ENCODE measurements at regions not wholly inside any gene's neighbourhood (a gene's known extent, or its start where the extent isn't known, plus 50 kb on each side); places are given as distances from the start of the nearest gene placed in this dataset.

DNA sequence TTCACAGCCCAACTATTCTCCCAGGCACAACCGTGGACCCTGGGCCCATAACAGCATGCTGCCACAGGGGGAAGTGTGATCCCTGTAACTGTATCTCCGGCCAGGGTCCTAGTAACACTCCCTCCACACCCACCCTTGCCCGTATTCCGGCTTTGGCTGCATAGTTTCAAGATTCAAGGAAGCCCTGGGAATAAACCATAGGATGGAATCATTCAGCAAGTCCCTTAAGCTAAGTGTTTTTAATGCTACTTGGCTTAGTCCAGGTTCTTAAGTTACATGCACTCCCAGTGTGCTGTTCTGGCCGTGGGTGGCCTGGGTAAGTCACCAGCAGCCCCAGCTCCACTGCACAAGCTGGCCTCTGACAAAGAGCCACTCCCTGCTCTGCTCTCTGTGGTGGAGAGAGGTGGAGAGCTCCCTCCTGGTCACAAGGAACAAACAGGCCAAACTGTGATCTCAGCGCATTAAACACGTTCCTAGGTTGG, 532.4 kb upstream of the SGCG start:
- Histone ChIP-seq H3K4me2 (no peak overlapping the region), H3K27me3 (peaks cover 0 to 8% (median 0%) of the 10 kb centered on the region in 11 experiments; a peak in 2 of 22 replicates), H3K4me3 (no peak overlapping the region), H4K20me1 (no peaks in the 10 kb centered on the region), H3K4me1 (peaks cover 18 to 20% (median 19%) of the 10 kb centered on the region in 10 experiments), H3K9me3 (replicated peaks in 1 of 11) (0 out of 22 replicates have a peak, but pooled peaks cover 0 to 5% (median 0%) of the 10 kb centered on the region in 11 experiments), H3K9ac (no peak overlapping the region), H3K27ac (no peak overlapping the region), H3K36me3 (no peaks in the 10 kb centered on the region)
- TF ChIP-seq Cebpa-rat (IDR thresholded peaks at IDR 0.05) = no peak

DNA sequence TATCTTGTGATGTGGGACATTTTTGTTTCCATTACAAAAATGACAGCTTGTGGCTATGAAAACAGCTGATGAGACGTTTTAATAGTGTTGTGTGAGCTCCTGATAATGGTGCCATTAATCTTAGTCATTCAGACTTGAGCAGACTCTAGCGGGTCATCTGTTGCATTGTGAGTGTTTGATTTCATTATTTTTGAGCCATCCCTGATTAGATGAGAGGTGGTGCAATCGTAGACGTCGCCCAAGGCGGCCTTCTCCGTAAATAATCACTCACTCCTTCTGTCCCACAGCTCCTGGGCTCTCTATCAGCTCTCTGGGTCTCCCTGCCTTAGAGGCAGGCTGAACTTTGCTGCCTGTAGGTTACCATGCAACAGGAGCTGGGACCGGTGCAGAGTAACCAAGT, 528.0 kb upstream of the SGCG start:
- H3K9me3 ChIP-seq (replicated peaks in 1 of 11) = peaks cover 0 to 7% (median 0%) of the 10 kb centered on the region in 11 experiments; a peak in 4 of 22 replicates
- no peak overlapping the region for H3K4me3 ChIP-seq
- no peaks in the 10 kb centered on the region for H3K36me3 ChIP-seq
- H3K4me2 ChIP-seq = no peak overlapping the region
- no peaks in the 10 kb centered on the region for H4K20me1 ChIP-seq
- no peaks in the 10 kb centered on the region for H3K4me1 ChIP-seq
- no peak overlapping the region for H3K9ac ChIP-seq
- no peak for TF ChIP-seq Cebpa-rat (IDR thresholded peaks at IDR 0.05)
- H3K27me3 ChIP-seq = no peaks in the 10 kb centered on the region
- no peak overlapping the region for H3K27ac ChIP-seq

DNA sequence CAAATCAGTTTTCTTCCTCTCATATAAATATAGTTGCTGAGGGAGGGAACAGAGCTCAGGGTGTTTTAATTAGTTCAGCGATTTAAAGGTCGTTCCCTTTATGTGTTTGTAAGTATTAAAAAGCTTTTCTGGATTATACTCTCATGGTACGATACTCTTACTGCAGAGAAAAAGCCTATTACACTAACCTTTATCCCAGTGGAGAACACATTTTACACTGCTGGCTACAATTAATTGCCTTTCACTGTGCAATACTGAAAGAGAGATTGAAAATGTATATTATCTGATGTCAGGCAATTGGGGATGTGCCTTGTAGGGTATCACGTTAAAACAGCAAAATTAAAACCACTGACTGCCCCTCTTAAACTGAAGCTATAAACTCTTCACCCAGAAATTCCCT, 526.9 kb upstream of the SGCG start:
- no peak overlapping the region for H3K4me3 ChIP-seq
- H3K4me2 ChIP-seq = no peak overlapping the region
- H4K20me1 ChIP-seq = no peaks in the 10 kb centered on the region
- no peaks in the 10 kb centered on the region for H3K4me1 ChIP-seq
- H3K9me3 ChIP-seq (replicated peaks in 1 of 11) = peaks cover 0 to 7% (median 0%) of the 10 kb centered on the region in 11 experiments; a peak in 4 of 22 replicates
- H3K36me3 ChIP-seq = no peaks in the 10 kb centered on the region
- H3K27ac ChIP-seq = no peak overlapping the region
- H3K9ac ChIP-seq = no peak overlapping the region
- no peaks in the 10 kb centered on the region for H3K27me3 ChIP-seq
- no peak for TF ChIP-seq Cebpa-rat (IDR thresholded peaks at IDR 0.05)

DNA sequence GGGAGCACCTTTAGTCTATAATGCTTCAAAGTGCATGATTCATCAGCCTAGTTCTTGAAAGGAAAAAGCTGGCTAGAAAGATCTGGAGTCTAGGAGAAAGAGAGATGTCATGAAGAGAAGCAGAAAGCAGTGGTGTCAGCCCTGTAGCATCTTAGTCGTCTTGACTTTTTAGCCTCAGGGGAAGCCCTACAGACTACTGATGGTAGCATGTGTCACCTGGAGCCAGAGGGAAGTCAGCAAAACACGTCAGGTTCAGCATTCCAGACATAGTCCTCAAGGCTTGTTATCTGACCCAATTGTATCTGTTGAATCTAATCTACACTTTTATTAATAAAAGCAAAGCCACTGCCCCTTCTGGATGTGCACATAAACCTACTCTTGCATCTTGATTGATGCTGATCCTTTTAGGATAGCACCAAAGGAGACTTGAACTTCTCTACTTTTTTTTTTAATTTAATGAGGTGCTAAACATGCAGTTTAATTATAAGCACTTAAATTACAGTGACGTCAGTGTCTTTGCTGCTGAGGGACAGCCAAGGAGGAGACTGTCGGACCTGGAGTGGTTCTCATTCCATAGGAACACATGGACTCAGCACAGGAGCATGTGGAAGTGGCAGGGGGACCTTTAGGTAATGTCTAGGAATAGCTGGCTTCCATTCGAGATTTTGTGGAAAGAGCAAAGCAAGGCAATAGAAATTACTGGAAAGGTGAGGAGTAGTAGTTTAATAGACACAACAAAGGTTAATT, 525.5 kb upstream of the SGCG start:
- H3K27ac ChIP-seq = no peak overlapping the region
- H3K4me3 ChIP-seq = no peak overlapping the region

DNA sequence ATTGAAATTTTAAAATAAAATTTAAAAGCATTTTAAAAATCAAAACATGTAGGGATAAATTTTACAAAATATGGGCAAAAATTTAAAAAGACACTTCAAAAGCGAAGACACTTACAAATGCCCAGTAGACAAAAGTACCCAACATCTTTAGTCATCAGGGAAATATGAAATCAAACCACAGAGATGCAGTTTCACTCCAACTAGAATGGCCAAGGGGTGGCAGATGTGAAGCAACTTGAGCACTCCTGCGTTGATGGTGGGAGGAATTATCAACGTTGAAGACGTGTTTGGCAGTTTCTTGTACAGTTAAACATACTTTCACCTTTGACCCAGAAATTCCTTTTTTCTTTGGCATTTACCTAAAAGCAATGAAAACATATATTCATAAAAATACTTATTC, 518.0 kb upstream of the SGCG start:
- H3K4me1 ChIP-seq = no peaks in the 10 kb centered on the region
- no peak overlapping the region for H3K4me2 ChIP-seq
- H3K27me3 ChIP-seq = no peaks in the 10 kb centered on the region
- no peak overlapping the region for H3K4me3 ChIP-seq
- H3K9me3 ChIP-seq (replicated peaks in 1 of 11) = peaks cover 0 to 8% (median 0%) of the 10 kb centered on the region in 11 experiments; a peak in 1 of 22 replicates
- H3K36me3 ChIP-seq = no peaks in the 10 kb centered on the region
- H3K9ac ChIP-seq = no peak overlapping the region
- no peak for TF ChIP-seq Cebpa-rat (IDR thresholded peaks at IDR 0.05)
- no peak overlapping the region for H3K27ac ChIP-seq
- H4K20me1 ChIP-seq = no peaks in the 10 kb centered on the region

More for the DNA sequence above, 525.5 kb upstream of the SGCG start:
- peaks cover 0 to 8% (median 0%) of the 10 kb centered on the region in 11 experiments; a peak in 4 of 22 replicates for H3K9me3 ChIP-seq (replicated peaks in 1 of 11)
- H3K36me3 ChIP-seq = no peaks in the 10 kb centered on the region
- H4K20me1 ChIP-seq = no peaks in the 10 kb centered on the region
- H3K9ac ChIP-seq = no peak overlapping the region
- H3K4me2 ChIP-seq = no peak overlapping the region
- no peak for TF ChIP-seq Cebpa-rat (IDR thresholded peaks at IDR 0.05)
- H3K4me1 ChIP-seq = no peaks in the 10 kb centered on the region
- no peaks in the 10 kb centered on the region for H3K27me3 ChIP-seq

DNA sequence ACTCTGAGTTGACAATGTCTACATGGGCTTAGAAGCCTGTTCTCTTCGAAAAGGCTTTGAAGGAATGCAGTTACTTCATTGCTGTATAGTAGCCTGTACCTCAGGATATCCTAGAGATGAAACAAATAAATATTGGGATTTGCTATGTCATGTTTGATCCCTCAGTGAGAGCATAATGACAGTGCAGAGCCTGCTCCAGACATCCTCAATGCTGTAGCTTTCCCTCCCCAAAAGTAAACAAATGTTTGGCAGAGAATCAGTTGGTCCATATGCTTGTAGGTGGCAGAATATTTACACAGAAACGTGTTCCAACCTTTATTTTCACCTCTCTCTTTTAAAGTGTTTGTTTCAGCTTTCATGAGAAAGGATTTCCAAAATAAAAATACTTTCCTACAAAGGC, 515.3 kb upstream of the SGCG start:
- H3K27me3 ChIP-seq = no peaks in the 10 kb centered on the region
- no peaks in the 10 kb centered on the region for H3K36me3 ChIP-seq
- no peak for TF ChIP-seq Cebpa-rat (IDR thresholded peaks at IDR 0.05)
- no peaks in the 10 kb centered on the region for H3K4me1 ChIP-seq
- H3K9me3 ChIP-seq (replicated peaks in 1 of 11) = peaks cover 0 to 16% (median 12%) of the 10 kb centered on the region in 11 experiments; a peak in 15 of 22 replicates
- no peaks in the 10 kb centered on the region for H4K20me1 ChIP-seq
- H3K9ac ChIP-seq = no peak overlapping the region
- H3K4me2 ChIP-seq = no peak overlapping the region
- no peak overlapping the region for H3K27ac ChIP-seq
- no peak overlapping the region for H3K4me3 ChIP-seq

DNA sequence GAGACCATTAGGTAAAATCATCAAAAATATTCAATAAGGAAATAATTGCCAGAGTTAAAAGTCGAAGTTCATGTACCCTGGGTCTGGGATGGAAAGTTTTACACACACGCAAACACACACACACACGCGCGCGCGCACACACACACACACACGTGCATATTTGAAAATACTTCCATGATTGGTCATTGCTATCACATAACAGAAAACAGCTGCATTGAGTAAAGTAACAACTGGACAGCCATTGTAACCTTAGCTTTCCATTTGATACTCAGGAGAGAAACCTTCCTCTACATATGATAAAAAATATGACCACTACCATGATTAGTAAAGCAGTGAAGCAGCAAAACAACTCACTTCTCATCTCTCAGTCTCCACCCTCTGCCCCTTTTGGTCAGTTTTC, 490.0 kb upstream of the SGCG start:
- H3K27ac ChIP-seq = no peak overlapping the region
- H3K4me3 ChIP-seq = no peak overlapping the region
- no peaks in the 10 kb centered on the region for H3K4me1 ChIP-seq
- H3K9ac ChIP-seq = no peak overlapping the region
- no peak for TF ChIP-seq Cebpa-rat (IDR thresholded peaks at IDR 0.05)
- H4K20me1 ChIP-seq = no peaks in the 10 kb centered on the region
- no peak overlapping the region for H3K4me2 ChIP-seq
- H3K9me3 ChIP-seq (replicated peaks in 1 of 11) = peaks cover 49 to 75% (median 55%) of the 10 kb centered on the region in 11 experiments
- no peaks in the 10 kb centered on the region; a peak in 1 of 22 replicates for H3K36me3 ChIP-seq
- H3K27me3 ChIP-seq = no peaks in the 10 kb centered on the region

DNA sequence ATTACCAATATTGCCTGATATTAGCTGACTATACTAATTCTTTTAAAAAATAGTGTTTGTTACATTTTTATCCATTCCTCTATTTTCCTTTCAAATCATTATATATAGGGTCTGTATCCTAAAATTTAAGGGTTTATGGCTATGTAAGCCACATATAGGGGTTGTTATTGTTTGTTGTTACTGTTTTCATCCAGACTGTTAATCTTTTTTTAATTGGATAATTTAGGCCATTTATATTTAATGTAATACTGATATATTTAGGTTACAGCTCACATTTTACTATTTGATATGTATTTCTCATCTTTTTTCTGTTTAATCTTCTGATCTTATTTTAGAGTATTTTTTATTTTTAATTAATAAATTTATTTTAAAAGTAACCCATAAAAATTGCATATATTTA, 487.1 kb upstream of the SGCG start:
- Histone ChIP-seq H3K9ac (no peak overlapping the region), H3K4me3 (no peak overlapping the region), H3K9me3 (replicated peaks in 1 of 11) (peaks cover 41 to 65% (median 49%) of the 10 kb centered on the region in 11 experiments), H4K20me1 (no peaks in the 10 kb centered on the region), H3K36me3 (no peaks in the 10 kb centered on the region), H3K4me2 (no peak overlapping the region), H3K27ac (no peak overlapping the region), H3K4me1 (peaks cover 0 to 10% (median 4%) of the 10 kb centered on the region in 10 experiments; a peak in 9 of 20 replicates), H3K27me3 (no peaks in the 10 kb centered on the region)
- TF ChIP-seq Cebpa-rat (IDR thresholded peaks at IDR 0.05) = no peak

DNA sequence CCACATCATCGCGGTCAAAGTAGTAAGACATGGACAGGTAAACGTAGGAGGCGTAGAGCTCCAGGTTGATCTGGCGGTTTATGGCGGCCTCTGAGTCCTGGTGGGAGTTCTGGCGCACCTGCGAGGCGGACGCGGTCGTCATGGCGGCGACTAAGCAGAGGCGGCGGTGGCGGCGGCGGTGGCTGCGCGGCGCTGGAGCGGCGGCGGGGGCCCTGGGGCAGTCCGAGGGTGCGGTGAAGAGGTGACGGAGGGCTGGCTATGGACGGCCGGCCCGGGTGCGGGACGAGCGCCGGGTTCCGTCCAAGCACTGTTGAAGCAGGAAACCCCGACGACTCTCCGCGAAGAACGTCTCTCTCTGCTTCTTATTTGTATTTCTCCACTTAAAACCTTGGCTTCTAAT, 484.3 kb upstream of the SGCG start:
- no peak overlapping the region for H3K4me3 ChIP-seq
- H3K4me2 ChIP-seq = no peak overlapping the region
- H3K27me3 ChIP-seq = no peaks in the 10 kb centered on the region
- no peak overlapping the region for H3K9ac ChIP-seq
- TF ChIP-seq Cebpa-rat (IDR thresholded peaks at IDR 0.05) = no peak
- peaks cover 0 to 14% (median 5%) of the 10 kb centered on the region in 10 experiments; a peak in 9 of 20 replicates for H3K4me1 ChIP-seq
- H3K36me3 ChIP-seq = no peaks in the 10 kb centered on the region
- H4K20me1 ChIP-seq = no peaks in the 10 kb centered on the region
- H3K9me3 ChIP-seq (replicated peaks in 1 of 11) = peaks cover 38 to 55% (median 47%) of the 10 kb centered on the region in 11 experiments
- no peak overlapping the region for H3K27ac ChIP-seq

All from BLaER1 treated with 17β-estradiol and CSF1 and Interleukin-3, amounts not matched to agents 10 nM and 100 nM (cell line).